Left hindlimb (tissue), 1 donor: ENCODE measurements at regions not wholly inside any gene's neighbourhood (a gene's known extent, or its start where the extent isn't known, plus 50 kb on each side); places are given as distances from the start of the nearest gene placed in this dataset.
"Not testable (repeated sequence)": the region's sequence is repeated elsewhere in the genome, so short reads cannot be mapped to it uniquely, and the experiment has no call there.

Experiments used
- DNase-seq: peaks from one replicate; pipeline ENCODE4 v3.0.0-alpha.2; 2018

GRCh38 chr12:9449181-9449580 is 158.5 kb downstream of the KLRB1 start:
- no peak for DNase-seq

GRCh38 chr12:9448648-9449047 is 159.1 kb downstream of the KLRB1 start:
- DNase-seq, result not testable (repeated sequence)

- DNase-seq, result peak; percentile 91
Observed at GRCh38 chr12:9447791-9448614, 159.7 kb downstream of the KLRB1 start.

- not testable (repeated sequence) for DNase-seq
Observed at GRCh38 chr12:9446883-9447761, 160.6 kb downstream of the KLRB1 start.

GRCh38 chr12:9440428-9440827 is 167.3 kb downstream of the KLRB1 start:
- DNase-seq, result not testable (repeated sequence)

- DNase-seq, result not testable (repeated sequence)
Observed at GRCh38 chr12:9435682-9436081, 172.0 kb downstream of the KLRB1 start.

GRCh38 chr12:9430385-9430784 is 177.3 kb downstream of the KLRB1 start:
- not testable (repeated sequence) for DNase-seq

- DNase-seq, result not testable (repeated sequence)
Observed at GRCh38 chr12:9428856-9429255, 178.9 kb downstream of the KLRB1 start.

GRCh38 chr12:9425429-9425828 is 182.3 kb downstream of the KLRB1 start:
- DNase-seq, result not testable (repeated sequence)

- DNase-seq, result not testable (repeated sequence)
Observed at GRCh38 chr12:9424175-9424740, 183.5 kb downstream of the KLRB1 start.

- not testable (repeated sequence) for DNase-seq
Observed at GRCh38 chr12:9422689-9423088, 185.0 kb downstream of the KLRB1 start.

- not testable (repeated sequence) for DNase-seq
Observed at GRCh38 chr12:9421520-9422086, 186.1 kb downstream of the KLRB1 start.

GRCh38 chr12:9420817-9421519 is 186.7 kb downstream of the KLRB1 start:
- DNase-seq, result not testable (repeated sequence)

- DNase-seq, result not testable (repeated sequence)
Observed at GRCh38 chr12:9418669-9419041, 189.1 kb downstream of the KLRB1 start.

- DNase-seq, result not testable (repeated sequence)
Observed at GRCh38 chr12:9417947-9418668, 189.6 kb downstream of the KLRB1 start.

- not testable (repeated sequence) for DNase-seq
Observed at GRCh38 chr12:9417341-9417740, 190.4 kb downstream of the KLRB1 start.

- not testable (repeated sequence) for DNase-seq
Observed at GRCh38 chr12:9416346-9416745, 191.4 kb downstream of the KLRB1 start.

GRCh38 chr12:9415898-9416297 is 191.8 kb downstream of the KLRB1 start:
- DNase-seq, result not testable (repeated sequence)

GRCh38 chr12:9413862-9414261 is 193.9 kb downstream of the KLRB1 start:
- DNase-seq, result not testable (repeated sequence)

- not testable (repeated sequence) for DNase-seq
Observed at GRCh38 chr12:9412459-9412858, 195.3 kb downstream of the KLRB1 start.

- not testable (repeated sequence) for DNase-seq
Observed at GRCh38 chr12:9411616-9412268, 196.0 kb downstream of the KLRB1 start.
